GM12878 (cell line): ENCODE measurements at regions not wholly inside any gene's neighbourhood (a gene's known extent, or its start where the extent isn't known, plus 50 kb on each side); places are given as distances from the start of the nearest gene placed in this dataset.

Experiments
- ATAC-seq: fragments of 200-7000 bp; cut with Tn5 transposase; 3 replicates; pipeline ENCODE4 v1.9.1; 2020; ENCODE audit warnings: mild to moderate bottlenecking, moderate library complexity
- BruUV-seq: library from RNA; stranded (reverse); fragments of 400-500 nt; replicated peaks from 2 replicates; lab custom pipeline; 2021; lab: Mats Ljungman, UMichigan
- CTCF ChIA-PET: fragments of 300-600 bp; sonication (Branson Sonifier 250); formaldehyde crosslinking; extraction: SDS; loops from one replicate; lab custom pipeline; 2021; ENCODE audit warnings: inconsistent platforms; lab: Yijun Ruan, JAX
- POLR2A ChIA-PET: fragments of 350-600 bp; formaldehyde crosslinking; extraction: SDS; loops from one replicate; lab custom pipeline; 2021; ENCODE audit warnings: inconsistent platforms; lab: Charles Lee
- RAD21 ChIA-PET: fragments of 300-600 bp; sonication (Branson Sonifier 250); formaldehyde crosslinking; loops from one replicate; lab custom pipeline; 2023; ENCODE audit warnings: antibody characterized with exemption; ENCODE audit not compliant: unreplicated experiment; lab: Charles Lee
- SMC1A ChIA-PET: fragments of 300-600 bp; sonication (Branson Sonifier 250); formaldehyde crosslinking; loops from one replicate; lab custom pipeline; 2023; ENCODE audit not compliant: unreplicated experiment, uncharacterized antibody; lab: Charles Lee
- DNase-seq: peaks from one replicate; pipeline ENCODE4 v3.0.0-alpha.2; 2011; ENCODE audit warnings: low read depth, low spot score
- FAIRE-seq: peaks from 3 replicates; lab custom pipeline; 2011; peaks lifted over from hg19 to GRCh38; lab: Jason Lieb, UNC
- H2AFZ ChIP-seq: 2 replicates; pipeline ENCODE4 v1.6.0; 2011; ENCODE audit warnings: low read depth, low read length, control low read depth; ENCODE audit not compliant: control insufficient read depth
- H3K27ac ChIP-seq: 2 replicates; pipeline ENCODE4 v1.5.1; 2011; ENCODE audit warnings: control low read depth; ENCODE audit not compliant: control insufficient read depth, insufficient read depth
- H3K27me3 ChIP-seq, 2 experiments: replicated peaks in 1 of 2; 2 replicates each; pipeline versions ENCODE4 v1.6.0 to v1.6.1; 2011; ENCODE audit warnings: low read length in 1 of 2; ENCODE audit not compliant: control insufficient read depth in 2 of 2, insufficient read depth in 2 of 2
- H3K36me3 ChIP-seq, 2 experiments: 2 replicates each; pipeline ENCODE4 v1.5.1; 2011; ENCODE audit warnings: low read length in 1 of 2; ENCODE audit not compliant: control insufficient read depth in 2 of 2, insufficient read depth in 2 of 2
- H3K4me1 ChIP-seq: 2 replicates; pipeline ENCODE4 v1.6.1; 2011; ENCODE audit warnings: mild to moderate bottlenecking, low read length, moderate library complexity, mixed read lengths; ENCODE audit not compliant: control insufficient read depth, insufficient read depth
- H3K4me2 ChIP-seq: 2 replicates; pipeline ENCODE4 v1.6.0; 2011; ENCODE audit warnings: control low read depth; ENCODE audit not compliant: control insufficient read depth, insufficient read depth
- H3K4me3 ChIP-seq: fragments of 200-600 bp; sonication (generic); 2 replicates; pipeline ENCODE4 v1.5.1; 2016
- H3K79me2 ChIP-seq: 2 replicates; pipeline ENCODE4 v1.6.0; 2011; ENCODE audit warnings: low read length; ENCODE audit not compliant: control insufficient read depth, insufficient read depth
- H3K9ac ChIP-seq: 2 replicates; pipeline ENCODE4 v1.8.0; 2011; ENCODE audit warnings: low read length, control low read depth, mixed read lengths; ENCODE audit not compliant: control insufficient read depth, insufficient read depth
- H3K9me3 ChIP-seq: replicated peaks from 3 replicates; pipeline ENCODE4 v1.5.1; 2011; ENCODE audit warnings: mild to moderate bottlenecking, low read length; ENCODE audit not compliant: control insufficient read depth, insufficient read depth
- H4K20me1 ChIP-seq: 2 replicates; pipeline ENCODE4 v1.6.0; 2011; ENCODE audit not compliant: control insufficient read depth, insufficient read depth
- ASH2L ChIP-seq: fragments of 300-600, 200-600 bp; sonication (generic); IDR thresholded peaks from 2 replicates; pipeline ENCODE4 v1.6.1; 2017; ENCODE audit warnings: low read depth, mild to moderate bottlenecking, borderline replicate concordance
- ATF7 ChIP-seq: fragments of 450-650 bp; IDR thresholded peaks from 2 replicates; pipeline ENCODE4 v1.6.1; 2016; ENCODE audit warnings: low read depth, mild to moderate bottlenecking
- EED ChIP-seq: sonication (generic); IDR thresholded peaks from 2 replicates; pipeline ENCODE4 v1.6.1; 2016; ENCODE audit warnings: antibody characterized with exemption, low read depth
- EGR1 ChIP-seq, 2 experiments: IDR thresholded peaks; 1 replicate in 1 of 2; 2 replicates in 1 of 2; pipeline ENCODE4 v1.6.1; 2011 to 2012; ENCODE audit warnings: low read depth in 2 of 2, low read length in 2 of 2, borderline replicate concordance in 1 of 2, mild to moderate bottlenecking in 1 of 2, moderate library complexity in 1 of 2
- ETV6 ChIP-seq, 2 experiments: fragments of 450-650 bp in 1 of 2; IDR thresholded peaks in 1 of 2; conservative IDR thresholded peaks in 1 of 2; 2 replicates each; pipeline ENCODE4 v1.6.1; 2014; ENCODE audit warnings: antibody characterized with exemption in 1 of 2, borderline replicate concordance in 1 of 2, low read depth in 1 of 2, mild to moderate bottlenecking in 1 of 2, moderate library complexity in 1 of 2
- FOXM1 ChIP-seq: IDR thresholded peaks from 2 replicates; pipeline ENCODE4 v1.6.1; 2012; ENCODE audit warnings: low read depth, mild to moderate bottlenecking, inconsistent platforms, low read length, moderate library complexity
- IKZF2 ChIP-seq, 2 experiments: fragments of 450-650 bp; IDR thresholded peaks; 2 replicates each; pipeline ENCODE4 v1.6.1; 2017; ENCODE audit warnings: mild to moderate bottlenecking in 2 of 2, moderate library complexity in 2 of 2
- IRF4 ChIP-seq: IDR thresholded peaks from 2 replicates; pipeline ENCODE4 v1.6.1; 2011; ENCODE audit warnings: low read depth, low read length
- NFXL1 ChIP-seq: fragments of 450-650 bp; IDR thresholded peaks from 2 replicates; pipeline ENCODE4 v1.6.1; 2017; ENCODE audit warnings: antibody characterized with exemption, mild to moderate bottlenecking, borderline replicate concordance
- NFYA ChIP-seq: IDR thresholded peaks from 2 replicates; pipeline ENCODE4 v1.6.1; 2011; ENCODE audit warnings: low read depth, mild to moderate bottlenecking, low read length, improper control_type of control experiment, borderline replicate concordance
- PBX3 ChIP-seq: IDR thresholded peaks from 2 replicates; pipeline ENCODE4 v1.6.1; 2011; ENCODE audit warnings: mild to moderate bottlenecking, low read depth, low read length, moderate library complexity; ENCODE audit not compliant: insufficient replicate concordance
- PML ChIP-seq: IDR thresholded peaks from 2 replicates; pipeline ENCODE4 v1.6.1; 2012; ENCODE audit warnings: low read length, inconsistent platforms
- ZBED1 ChIP-seq: IDR thresholded peaks from 2 replicates; pipeline ENCODE4 v1.6.1; 2016; ENCODE audit warnings: borderline replicate concordance
- WGBS: methylation state at CpG from one replicate; pipeline ENCODE4 v1.1.6; 2016; ENCODE audit warnings: low lambda C conversion rate; ENCODE audit not compliant: insufficient replicate concordance, insufficient coverage; ENCODE audit errors: missing lambda C conversion rate; 5-methylcytosine and 5-hydroxymethylcytosine counted together
- in situ Hi-C: fragments of 300-500 bp; cut with MboI; formaldehyde crosslinking; loops from 9 replicates; pipeline ENCODE4 v1.14.3; 2018; ENCODE audit warnings: mixed read lengths
- intact Hi-C: fragments of 100-400 bp; cut with micrococcal nuclease; formaldehyde crosslinking; loops from one replicate; pipeline ENCODE4 v1.14.2; 2022; ENCODE audit not compliant: unreplicated experiment
- TF ChIP-seq, protein P1 (sequence below), 3 experiments: IDR thresholded peaks in 2 of 3; conservative IDR thresholded peaks in 1 of 3; 2 replicates each; pipeline ENCODE4 v1.5.1; 2011; ENCODE audit warnings: low read depth in 3 of 3, low read length in 3 of 3, mild to moderate bottlenecking in 3 of 3, control low read depth in 2 of 3, moderate library complexity in 2 of 3, inconsistent platforms in 1 of 3, mixed read lengths in 1 of 3; ENCODE audit not compliant: control insufficient read depth in 2 of 3, insufficient read depth in 1 of 3; ENCODE audit errors: extremely low read depth in 1 of 3

- Histone ChIP-seq H3K4me3 (no peak overlapping the region), H3K4me1 (no peaks in the 10 kb centered on the region), H3K9me3 (no peaks in the 10 kb centered on the region), H4K20me1 (no peaks in the 10 kb centered on the region), H3K27me3 (no peaks in the 10 kb centered on the region), H2AFZ (no peak overlapping the region), H3K27ac (no peak overlapping the region), H3K4me2 (no peak overlapping the region), H3K79me2 (no peaks in the 10 kb centered on the region), H3K9ac (no peak overlapping the region), H3K36me3 (no peaks in the 10 kb centered on the region)
- TF ChIP-seq PBX3: no peak
- TF ChIP-seq FOXM1: no peak
- TF ChIP-seq EED: no peak
- no peak for TF ChIP-seq NFXL1
- TF ChIP-seq ETV6 (conservative IDR thresholded peaks at IDR 0.05 in 1 of 2, IDR thresholded peaks at IDR 0.05 in 1 of 2; ENCODE audit: borderline replicate concordance in 1 of 2, low read depth in 1 of 2): no peak
- no peak for TF ChIP-seq NFYA
- no peak for TF ChIP-seq EGR1 (IDR thresholded peaks at IDR 0.05; ENCODE audit: borderline replicate concordance in 1 of 2, low read depth in 2 of 2, low read length in 2 of 2)
- TF ChIP-seq IRF4: no peak
- no peak for TF ChIP-seq ZBED1
- no peak for TF ChIP-seq ASH2L
- no peak for TF ChIP-seq ATF7
- TF ChIP-seq, protein P1, sequence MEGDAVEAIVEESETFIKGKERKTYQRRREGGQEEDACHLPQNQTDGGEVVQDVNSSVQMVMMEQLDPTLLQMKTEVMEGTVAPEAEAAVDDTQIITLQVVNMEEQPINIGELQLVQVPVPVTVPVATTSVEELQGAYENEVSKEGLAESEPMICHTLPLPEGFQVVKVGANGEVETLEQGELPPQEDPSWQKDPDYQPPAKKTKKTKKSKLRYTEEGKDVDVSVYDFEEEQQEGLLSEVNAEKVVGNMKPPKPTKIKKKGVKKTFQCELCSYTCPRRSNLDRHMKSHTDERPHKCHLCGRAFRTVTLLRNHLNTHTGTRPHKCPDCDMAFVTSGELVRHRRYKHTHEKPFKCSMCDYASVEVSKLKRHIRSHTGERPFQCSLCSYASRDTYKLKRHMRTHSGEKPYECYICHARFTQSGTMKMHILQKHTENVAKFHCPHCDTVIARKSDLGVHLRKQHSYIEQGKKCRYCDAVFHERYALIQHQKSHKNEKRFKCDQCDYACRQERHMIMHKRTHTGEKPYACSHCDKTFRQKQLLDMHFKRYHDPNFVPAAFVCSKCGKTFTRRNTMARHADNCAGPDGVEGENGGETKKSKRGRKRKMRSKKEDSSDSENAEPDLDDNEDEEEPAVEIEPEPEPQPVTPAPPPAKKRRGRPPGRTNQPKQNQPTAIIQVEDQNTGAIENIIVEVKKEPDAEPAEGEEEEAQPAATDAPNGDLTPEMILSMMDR (IDR thresholded peaks at IDR 0.05 in 2 of 3, conservative IDR thresholded peaks at IDR 0.05 in 1 of 3; ENCODE audit: control insufficient read depth in 2 of 3, extremely low read depth in 1 of 3, insufficient read depth in 1 of 3, low read depth in 3 of 3, low read length in 3 of 3): no peak
- TF ChIP-seq PML: no peak
- no peak for TF ChIP-seq IKZF2 (IDR thresholded peaks at IDR 0.05)
- ChIA-PET CTCF (no interaction called here), POLR2A (no interaction called here), RAD21 (no interaction called here), SMC1A (no interaction called here)
- in situ Hi-C loops: no loop called here
- no TSS peak for BruUV-seq
- FAIRE-seq (no peak), DNase-seq (no peak), ATAC-seq (no peak)
- 2% methylated on average over 4 of the region's 4 CpGs for WGBS
- intact Hi-C loops: no loop called here
Measured at GRCh38 chr3:79898907-79899306, 131.1 kb upstream of the ROBO1 start.
